ENCODE measurements at regions not wholly inside any gene's neighbourhood (a gene's known extent, or its start where the extent isn't known, plus 50 kb on each side); places are given as distances from the start of the nearest gene placed in this dataset.
"Not testable (repeated sequence)": the region's sequence is repeated elsewhere in the genome, so short reads cannot be mapped to it uniquely, and the experiment has no call there.

DNA sequence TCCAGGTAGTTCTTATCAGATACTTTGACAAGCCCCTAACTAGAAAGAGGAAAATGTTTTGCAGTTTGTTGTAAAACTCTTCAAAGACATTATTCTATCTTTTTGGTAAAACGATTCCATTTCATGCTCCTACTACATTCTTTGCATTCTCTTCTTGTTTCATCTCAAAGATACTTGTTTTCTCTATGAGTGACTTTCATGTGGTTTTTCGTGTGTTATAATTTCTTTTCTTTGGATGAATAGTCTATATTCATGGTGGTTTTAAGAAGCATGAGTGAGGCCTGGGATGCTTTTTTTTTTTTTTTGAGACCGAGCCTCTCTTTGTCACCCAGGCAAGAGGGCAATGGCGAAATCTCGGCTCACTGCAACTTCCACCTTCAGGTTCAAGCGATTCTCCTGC lies 292.5 kb upstream of the LYZL1 start:
- no peaks in the 10 kb centered on the region for H3K27me3 ChIP-seq (ENCODE audit: insufficient read depth, low read depth, severe bottlenecking)
- H3K9me3 ChIP-seq (ENCODE audit: severe bottlenecking), result no peaks in the 10 kb centered on the region
- no peak for DNase-seq
- H3K4me3 ChIP-seq (ENCODE audit: low read depth, low read length), result no peak overlapping the region
- no peaks in the 10 kb centered on the region for H3K36me3 ChIP-seq
- TF ChIP-seq, protein P1, sequence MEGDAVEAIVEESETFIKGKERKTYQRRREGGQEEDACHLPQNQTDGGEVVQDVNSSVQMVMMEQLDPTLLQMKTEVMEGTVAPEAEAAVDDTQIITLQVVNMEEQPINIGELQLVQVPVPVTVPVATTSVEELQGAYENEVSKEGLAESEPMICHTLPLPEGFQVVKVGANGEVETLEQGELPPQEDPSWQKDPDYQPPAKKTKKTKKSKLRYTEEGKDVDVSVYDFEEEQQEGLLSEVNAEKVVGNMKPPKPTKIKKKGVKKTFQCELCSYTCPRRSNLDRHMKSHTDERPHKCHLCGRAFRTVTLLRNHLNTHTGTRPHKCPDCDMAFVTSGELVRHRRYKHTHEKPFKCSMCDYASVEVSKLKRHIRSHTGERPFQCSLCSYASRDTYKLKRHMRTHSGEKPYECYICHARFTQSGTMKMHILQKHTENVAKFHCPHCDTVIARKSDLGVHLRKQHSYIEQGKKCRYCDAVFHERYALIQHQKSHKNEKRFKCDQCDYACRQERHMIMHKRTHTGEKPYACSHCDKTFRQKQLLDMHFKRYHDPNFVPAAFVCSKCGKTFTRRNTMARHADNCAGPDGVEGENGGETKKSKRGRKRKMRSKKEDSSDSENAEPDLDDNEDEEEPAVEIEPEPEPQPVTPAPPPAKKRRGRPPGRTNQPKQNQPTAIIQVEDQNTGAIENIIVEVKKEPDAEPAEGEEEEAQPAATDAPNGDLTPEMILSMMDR (IDR thresholded peaks at IDR 0.05; ENCODE audit: low read depth, low read length), result no peak
- no peak overlapping the region for H3K27ac ChIP-seq

DNA sequence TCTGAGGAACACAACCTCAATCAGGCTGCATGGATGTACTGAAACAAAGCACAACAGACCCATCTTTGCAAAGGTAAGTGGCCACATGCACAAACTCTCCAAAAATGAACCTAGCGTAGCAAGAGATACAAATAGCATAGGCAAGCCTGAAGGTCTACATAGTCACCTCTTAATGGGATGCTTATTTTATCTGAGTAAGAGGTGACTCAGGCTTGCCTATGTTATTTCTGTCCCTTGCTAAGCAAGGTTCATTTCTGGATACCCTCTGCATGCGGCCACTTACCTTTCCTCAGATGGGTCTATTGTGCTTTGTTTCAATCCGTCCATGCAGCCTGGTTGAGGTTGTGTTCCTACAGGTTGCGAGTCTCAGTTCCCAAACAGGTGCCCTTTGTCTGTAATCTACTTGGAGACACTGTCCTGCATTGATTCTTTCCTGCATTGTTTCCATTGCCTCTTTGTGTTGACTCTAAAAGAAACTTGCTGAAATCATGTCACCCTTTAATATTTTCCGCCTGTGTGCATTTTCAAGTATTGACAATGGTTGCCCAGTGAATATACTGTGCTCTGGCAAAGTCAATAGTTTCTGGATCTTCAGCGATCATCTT lies 291.8 kb upstream of the LYZL1 start:
- no peaks in the 10 kb centered on the region for H3K27me3 ChIP-seq (ENCODE audit: insufficient read depth, low read depth, severe bottlenecking)
- TF ChIP-seq, protein P1 (IDR thresholded peaks at IDR 0.05; ENCODE audit: low read depth, low read length), result no peak
- no peaks in the 10 kb centered on the region for H3K36me3 ChIP-seq
- H3K4me3 ChIP-seq (ENCODE audit: low read depth, low read length), result no peak overlapping the region
- H3K27ac ChIP-seq, result no peak overlapping the region
- H3K9me3 ChIP-seq (ENCODE audit: severe bottlenecking), result no peaks in the 10 kb centered on the region
- no peak for DNase-seq

DNA sequence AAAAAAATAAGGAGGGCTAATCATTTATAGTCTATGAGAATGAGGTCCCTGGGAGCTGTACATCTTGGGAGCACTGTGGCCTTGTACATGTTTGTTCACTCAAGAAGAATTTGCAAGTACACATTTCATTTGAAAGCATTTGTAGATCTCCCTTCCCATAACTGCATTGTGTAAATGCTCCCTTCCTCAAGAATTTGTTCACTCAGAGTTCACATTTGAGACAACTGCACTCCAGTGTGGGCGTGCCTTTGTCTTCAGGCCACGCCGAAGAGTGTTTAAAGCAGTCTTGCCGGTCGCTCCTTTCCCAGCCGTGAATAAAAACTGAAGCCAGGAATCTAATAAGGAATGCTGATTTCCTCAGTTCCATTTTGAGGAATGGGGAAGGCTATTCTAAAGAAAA lies 291.1 kb upstream of the LYZL1 start:
- Histone ChIP-seq H3K27ac (no peak overlapping the region), H3K4me3 (ENCODE audit: low read depth, low read length) (no peak overlapping the region), H3K27me3 (ENCODE audit: insufficient read depth, low read depth, severe bottlenecking) (no peaks in the 10 kb centered on the region), H3K9me3 (ENCODE audit: severe bottlenecking) (no peaks in the 10 kb centered on the region), H3K36me3 (no peaks in the 10 kb centered on the region)
- TF ChIP-seq, protein P1 (IDR thresholded peaks at IDR 0.05; ENCODE audit: low read depth, low read length), result no peak
- DNase-seq, result no peak

DNA sequence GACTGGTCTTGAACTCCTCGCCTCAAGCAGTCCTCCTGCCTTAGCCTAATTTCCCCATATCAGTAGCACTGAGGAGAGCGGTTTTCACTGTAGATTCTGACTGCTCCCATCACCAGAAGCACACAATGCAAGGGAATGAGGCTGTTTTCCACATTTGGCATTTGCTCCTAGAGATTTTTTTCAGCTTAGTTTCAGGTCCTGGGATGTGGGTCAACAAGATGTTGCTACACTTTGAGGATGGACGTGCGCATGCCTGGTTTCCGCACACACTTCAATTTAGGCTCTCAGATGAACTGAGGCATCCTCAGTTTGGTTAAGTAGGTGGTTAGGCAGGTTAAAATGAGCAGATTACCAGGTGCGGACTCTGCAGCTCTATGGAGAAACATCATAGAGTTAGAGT lies 287.1 kb upstream of the LYZL1 start:
- no peak for DNase-seq
- Histone ChIP-seq H3K4me3 (ENCODE audit: low read depth, low read length) (no peak overlapping the region), H3K27ac (no peak overlapping the region), H3K9me3 (ENCODE audit: severe bottlenecking) (no peaks in the 10 kb centered on the region), H3K36me3 (no peaks in the 10 kb centered on the region), H3K27me3 (ENCODE audit: insufficient read depth, low read depth, severe bottlenecking) (no peaks in the 10 kb centered on the region)
- TF ChIP-seq, protein P1 (IDR thresholded peaks at IDR 0.05; ENCODE audit: low read depth, low read length), result no peak

DNA sequence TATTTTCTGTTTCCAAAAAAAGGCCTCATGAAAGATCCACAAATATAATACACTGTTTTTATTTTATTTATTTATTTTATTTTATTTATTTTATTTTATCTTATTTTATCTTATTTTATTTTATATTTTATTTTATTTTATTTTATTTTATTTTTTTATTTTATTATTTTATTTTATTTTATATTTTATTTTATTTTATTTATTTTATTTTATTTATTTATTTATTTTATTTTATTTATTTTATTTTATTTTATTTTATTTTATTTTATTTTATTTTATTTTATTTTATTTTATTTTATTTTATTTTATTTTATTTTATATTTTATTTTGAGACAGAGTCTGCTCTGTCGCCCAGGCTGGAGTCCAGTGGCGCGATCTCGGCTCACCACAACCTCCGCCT lies 285.9 kb upstream of the LYZL1 start:
- not testable (repeated sequence) for H3K27me3 ChIP-seq (ENCODE audit: insufficient read depth, low read depth, severe bottlenecking); H3K36me3 ChIP-seq; DNase-seq; H3K4me3 ChIP-seq (ENCODE audit: low read depth, low read length); H3K27ac ChIP-seq; H3K9me3 ChIP-seq (ENCODE audit: severe bottlenecking)

DNA sequence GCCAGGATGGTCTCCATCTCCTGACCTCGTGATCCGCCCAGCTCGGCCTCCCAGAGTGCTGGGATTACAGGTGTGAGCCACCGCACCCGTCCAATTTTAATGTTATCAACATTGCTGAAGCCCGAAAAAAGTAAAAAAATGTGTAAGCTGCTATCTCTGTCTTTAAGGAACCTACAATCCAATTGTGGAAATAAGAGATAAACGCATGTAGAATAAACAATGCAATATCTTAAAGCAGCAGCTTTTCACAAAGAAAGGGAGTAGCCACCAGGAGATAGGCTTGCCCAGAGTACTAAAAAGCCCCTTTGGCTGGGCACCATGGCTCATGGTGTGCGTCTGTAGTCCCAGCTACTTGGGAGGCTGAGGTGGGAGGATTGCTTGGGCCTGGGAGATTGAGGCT lies 282.9 kb upstream of the LYZL1 start:
- H3K27ac ChIP-seq, result no peak overlapping the region
- H3K4me3 ChIP-seq (ENCODE audit: low read depth, low read length), result no peak overlapping the region
- no peaks in the 10 kb centered on the region for H3K36me3 ChIP-seq
- H3K9me3 ChIP-seq (ENCODE audit: severe bottlenecking), result no peaks in the 10 kb centered on the region
- no peaks in the 10 kb centered on the region for H3K27me3 ChIP-seq (ENCODE audit: insufficient read depth, low read depth, severe bottlenecking)
- TF ChIP-seq, protein P1 (IDR thresholded peaks at IDR 0.05; ENCODE audit: low read depth, low read length), result no peak
- DNase-seq, result no peak

Measured in WERI-Rb-1 (cell line).